ENCODE measurements at regions not wholly inside any gene's neighbourhood (a gene's known extent, or its start where the extent isn't known, plus 50 kb on each side); places are given as distances from the start of the nearest gene placed in this dataset.

GRCh38 chr10:36220151-36220550 lies 578.1 kb upstream of the FZD8 start:
- no peak overlapping the region for H3K4ac ChIP-seq (replicated peaks; ENCODE audit: insufficient read length, low read depth, low read length)
- no peak overlapping the region for H2BK20ac ChIP-seq (ENCODE audit: low read length)
- no peaks in the 10 kb centered on the region for H3K79me2 ChIP-seq (ENCODE audit: control insufficient read depth in 1 of 2, insufficient read depth in 2 of 2, low read length in 2 of 2)
- H3K56ac ChIP-seq (replicated peaks; ENCODE audit: insufficient read length, low read depth, low read length) = no peak overlapping the region
- ChIA-PET CTCF (ENCODE audit: partially characterized antibody) (no interaction called here), POLR2A (ENCODE audit: partially characterized antibody) (no interaction called here)
- no peak overlapping the region for H3K14ac ChIP-seq (ENCODE audit: insufficient read length)
- WGBS, 2 experiments (ENCODE audit: extremely low coverage in 1 of 2, insufficient coverage in 1 of 2, insufficient read length in 1 of 2, insufficient replicate concordance in 2 of 2, low coverage in 1 of 2, low lambda C conversion rate in 2 of 2, missing lambda C conversion rate in 1 of 2) = 63% methylated on average over 1 of the region's 1 CpG; no CpG with 5 or more reads in 1 of the 2 experiments
- no peak overlapping the region for H2AFZ ChIP-seq (ENCODE audit: low read length)
- no peak overlapping the region for H2BK120ac ChIP-seq (replicated peaks; ENCODE audit: low read depth, low read length)
- H4K8ac ChIP-seq (ENCODE audit: extremely low read depth, insufficient read depth, low read length) = no peak overlapping the region
- H3K4me1 ChIP-seq (replicated peaks in 1 of 4; ENCODE audit: control insufficient read depth in 3 of 4, insufficient read depth in 4 of 4, low read length in 3 of 4) = no peaks in the 10 kb centered on the region
- H3K27ac ChIP-seq (ENCODE audit: low read depth, low read length) = no peak overlapping the region
- no peak overlapping the region for H2AK5ac ChIP-seq (ENCODE audit: low read depth, low read length)
- no peak overlapping the region for H3K23ac ChIP-seq (ENCODE audit: insufficient read length)
- H2BK12ac ChIP-seq (ENCODE audit: low read depth, low read length) = no peak overlapping the region
- no peak overlapping the region for H3K4me2 ChIP-seq (ENCODE audit: insufficient read depth in 1 of 2, low read depth in 2 of 2, low read length in 2 of 2)
- no peaks in the 10 kb centered on the region for H3K36me3 ChIP-seq (ENCODE audit: control insufficient read depth in 2 of 4, insufficient read depth in 4 of 4, low read length in 3 of 4)
- H3K23me2 ChIP-seq (ENCODE audit: low read depth, low read length) = no peaks in the 10 kb centered on the region
- no peaks in the 10 kb centered on the region for H3K79me1 ChIP-seq (ENCODE audit: low read depth, low read length)
- no peak overlapping the region for H3K18ac ChIP-seq (ENCODE audit: extremely low read depth, low read length)
- H2BK5ac ChIP-seq (ENCODE audit: low read depth, low read length) = no peak overlapping the region
- no peaks in the 10 kb centered on the region for H3K9me3 ChIP-seq (ENCODE audit: insufficient read depth in 2 of 2, low read depth in 1 of 2, low read length in 1 of 2)
- H2BK15ac ChIP-seq (ENCODE audit: low read length) = no peak overlapping the region
- no peak overlapping the region for H3K9ac ChIP-seq (replicated peaks in 1 of 4; ENCODE audit: extremely low read depth in 1 of 4, low read depth in 3 of 4, low read length in 3 of 4)
- no peaks in the 10 kb centered on the region for H3K27me3 ChIP-seq (replicated peaks in 1 of 4; ENCODE audit: control insufficient read depth in 3 of 4, extremely low read depth in 1 of 4, insufficient read depth in 3 of 4, low read length in 3 of 4)
- no peak for DNase-seq (ENCODE audit: low read depth in 1 of 2, low spot score in 2 of 2)
- no peaks in the 10 kb centered on the region for H4K20me1 ChIP-seq (replicated peaks in 1 of 2; ENCODE audit: control insufficient read depth in 1 of 2, insufficient read depth in 2 of 2, low read length in 2 of 2)
- H4K91ac ChIP-seq (replicated peaks; ENCODE audit: insufficient read length, low read length) = no peak overlapping the region
- no peak overlapping the region for H4K5ac ChIP-seq (ENCODE audit: insufficient read length, low read depth, low read length)
- no peak overlapping the region for H3K4me3 ChIP-seq (ENCODE audit: extremely low read depth in 1 of 4, insufficient read depth in 2 of 4, low read depth in 3 of 4, low read length in 4 of 4)
- FAIRE-seq = no peak
- no peak for TF ChIP-seq SIN3A (conservative IDR thresholded peaks at IDR 0.05 in 1 of 2, IDR thresholded peaks at IDR 0.05 in 1 of 2; ENCODE audit: low read depth in 1 of 2, low read length in 2 of 2)
- TF ChIP-seq PHF8 (conservative IDR thresholded peaks at IDR 0.05; ENCODE audit: low read depth, low read length) = no peak
- no peak for TF ChIP-seq NANOG (IDR thresholded peaks at IDR 0.05; ENCODE audit: insufficient read depth, low read depth, low read length, poor library complexity, severe bottlenecking)
- no peak for TF ChIP-seq YY1 (IDR thresholded peaks at IDR 0.05; ENCODE audit: low read depth, low read length)
- TF ChIP-seq NRF1 (IDR thresholded peaks at IDR 0.05; ENCODE audit: low read depth, low read length) = no peak
- no peak for TF ChIP-seq RNF2 (IDR thresholded peaks at IDR 0.05; ENCODE audit: borderline replicate concordance, low read depth, low read length, missing control alignments, poor library complexity, severe bottlenecking)
- TF ChIP-seq POU5F1 (IDR thresholded peaks at IDR 0.05; ENCODE audit: low read depth, low read length) = no peak
- TF ChIP-seq TCF12 (IDR thresholded peaks at IDR 0.05; ENCODE audit: low read depth, low read length) = no peak
- TF ChIP-seq BCL11A (IDR thresholded peaks at IDR 0.05; ENCODE audit: low read depth in 2 of 2, low read length in 2 of 2) = no peak
- no peak for TF ChIP-seq SP1 (IDR thresholded peaks at IDR 0.05; ENCODE audit: low read depth, low read length)
- TF ChIP-seq TEAD4 (IDR thresholded peaks at IDR 0.05; ENCODE audit: low read depth, low read length) = no peak
- no peak for TF ChIP-seq CTBP2 (IDR thresholded peaks at IDR 0.05; ENCODE audit: borderline replicate concordance, insufficient read depth, insufficient read length, low read length)
- TF ChIP-seq RBBP5 (IDR thresholded peaks at IDR 0.05; ENCODE audit: borderline replicate concordance, low read depth, low read length) = no peak
- TF ChIP-seq TAF7 (optimal IDR thresholded peaks at IDR 0.05; ENCODE audit: borderline replicate concordance, low read depth, low read length) = no peak
- no peak for TF ChIP-seq JUND (IDR thresholded peaks at IDR 0.05; ENCODE audit: low read length)
